ENCODE measurements at regions not wholly inside any gene's neighbourhood (a gene's known extent, or its start where the extent isn't known, plus 50 kb on each side); places are given as distances from the start of the nearest gene placed in this dataset.

DNA sequence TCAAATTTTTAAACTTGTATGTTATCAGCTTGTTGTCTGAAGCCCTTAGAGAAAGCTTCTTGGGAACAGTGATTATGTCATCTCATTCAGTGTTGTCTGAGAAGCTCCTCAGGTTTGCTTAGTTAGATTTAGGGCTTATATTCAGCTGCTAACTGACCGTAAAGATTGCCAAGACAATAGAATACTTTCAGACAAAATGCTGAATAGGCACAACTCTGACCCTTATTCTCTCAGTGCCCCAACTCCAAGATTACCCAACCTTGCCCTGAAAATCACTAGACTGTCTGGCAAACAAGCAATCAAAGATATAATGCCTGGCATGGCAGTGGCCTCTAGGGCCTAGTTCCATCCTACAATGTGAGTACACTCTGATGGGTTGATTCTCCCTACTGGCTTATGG, 950.5 kb upstream of the HS3ST1 start (continued):
- TF ChIP-seq CBX5 (IDR thresholded peaks at IDR 0.05; ENCODE audit: low read depth, low read length): no peak

DNA sequence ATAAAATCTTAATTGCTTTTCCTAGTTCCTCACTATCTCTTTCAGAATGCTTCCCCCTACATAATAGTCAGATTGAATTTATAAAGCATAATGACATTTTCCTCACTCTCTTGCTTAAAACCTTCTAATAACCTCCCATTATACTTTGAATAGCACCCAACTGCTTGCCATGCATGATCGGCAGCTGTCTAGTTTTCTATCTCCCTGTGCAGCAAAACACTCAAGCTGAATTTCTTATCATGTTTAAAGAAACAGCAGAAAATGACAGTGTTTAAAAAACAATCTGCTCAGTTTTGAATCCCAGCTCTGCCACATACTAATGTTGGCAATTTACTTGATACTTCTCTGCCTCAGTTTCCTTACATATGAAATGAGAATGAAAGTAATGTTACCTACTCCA, 947.1 kb upstream of the HS3ST1 start:
- no peak overlapping the region for H4K91ac ChIP-seq (replicated peaks; ENCODE audit: insufficient read length, low read length)
- H3K4ac ChIP-seq (replicated peaks; ENCODE audit: insufficient read length, low read depth, low read length): no peak overlapping the region
- no peak overlapping the region for H2AFZ ChIP-seq (ENCODE audit: low read length)
- no peak overlapping the region for H4K5ac ChIP-seq (ENCODE audit: insufficient read length, low read depth, low read length)
- DNase-seq (ENCODE audit: low read depth in 1 of 2, low spot score in 2 of 2) (no peak), FAIRE-seq (no peak)
- no peak overlapping the region for H2BK5ac ChIP-seq (ENCODE audit: low read depth, low read length)
- no peak overlapping the region for H4K8ac ChIP-seq (ENCODE audit: extremely low read depth, insufficient read depth, low read length)
- H3K14ac ChIP-seq (ENCODE audit: insufficient read length): no peak overlapping the region
- no peak overlapping the region for H3K18ac ChIP-seq (ENCODE audit: extremely low read depth, low read length)
- H2AK5ac ChIP-seq (ENCODE audit: low read depth, low read length): no peak overlapping the region
- no peaks in the 10 kb centered on the region for H3K36me3 ChIP-seq (ENCODE audit: control insufficient read depth in 2 of 4, insufficient read depth in 4 of 4, low read length in 3 of 4)
- H2BK120ac ChIP-seq (replicated peaks; ENCODE audit: low read depth, low read length): no peak overlapping the region
- no peaks in the 10 kb centered on the region for H3K9me3 ChIP-seq (ENCODE audit: insufficient read depth in 2 of 2, low read depth in 1 of 2, low read length in 1 of 2)
- no peak overlapping the region for H3K9ac ChIP-seq (replicated peaks in 1 of 4; ENCODE audit: extremely low read depth in 1 of 4, low read depth in 3 of 4, low read length in 3 of 4)
- H3K79me1 ChIP-seq (ENCODE audit: low read depth, low read length): no peaks in the 10 kb centered on the region
- H2BK12ac ChIP-seq (ENCODE audit: low read depth, low read length): no peak overlapping the region
- no peak overlapping the region for H3K56ac ChIP-seq (replicated peaks; ENCODE audit: insufficient read length, low read depth, low read length)
- no peak overlapping the region for H3K4me3 ChIP-seq (ENCODE audit: extremely low read depth in 1 of 4, insufficient read depth in 2 of 4, low read depth in 3 of 4, low read length in 4 of 4)
- ChIA-PET POLR2A (ENCODE audit: partially characterized antibody) (no interaction called here), CTCF (ENCODE audit: partially characterized antibody) (no interaction called here)
- H3K23me2 ChIP-seq (ENCODE audit: low read depth, low read length): no peaks in the 10 kb centered on the region
- H3K27me3 ChIP-seq (replicated peaks in 1 of 4; ENCODE audit: control insufficient read depth in 3 of 4, extremely low read depth in 1 of 4, insufficient read depth in 3 of 4, low read length in 3 of 4): no peaks in the 10 kb centered on the region
- H2BK15ac ChIP-seq (ENCODE audit: low read length): no peak overlapping the region
- TF ChIP-seq RAD21 (IDR thresholded peaks at IDR 0.05 in 1 of 2, conservative IDR thresholded peaks at IDR 0.05 in 1 of 2; ENCODE audit: low read depth in 2 of 2, low read length in 2 of 2): no peak
- no peak for TF ChIP-seq JUND (IDR thresholded peaks at IDR 0.05; ENCODE audit: low read length)
- TF ChIP-seq BRCA1 (IDR thresholded peaks at IDR 0.05; ENCODE audit: low read depth, low read length): no peak
- TF ChIP-seq TBP (IDR thresholded peaks at IDR 0.05; ENCODE audit: low read depth, low read length): no peak
- no peak for TF ChIP-seq SP2 (IDR thresholded peaks at IDR 0.05; ENCODE audit: low read length)
- TF ChIP-seq JUN (IDR thresholded peaks at IDR 0.05; ENCODE audit: low read depth, low read length): no peak
- TF ChIP-seq, protein P1, sequence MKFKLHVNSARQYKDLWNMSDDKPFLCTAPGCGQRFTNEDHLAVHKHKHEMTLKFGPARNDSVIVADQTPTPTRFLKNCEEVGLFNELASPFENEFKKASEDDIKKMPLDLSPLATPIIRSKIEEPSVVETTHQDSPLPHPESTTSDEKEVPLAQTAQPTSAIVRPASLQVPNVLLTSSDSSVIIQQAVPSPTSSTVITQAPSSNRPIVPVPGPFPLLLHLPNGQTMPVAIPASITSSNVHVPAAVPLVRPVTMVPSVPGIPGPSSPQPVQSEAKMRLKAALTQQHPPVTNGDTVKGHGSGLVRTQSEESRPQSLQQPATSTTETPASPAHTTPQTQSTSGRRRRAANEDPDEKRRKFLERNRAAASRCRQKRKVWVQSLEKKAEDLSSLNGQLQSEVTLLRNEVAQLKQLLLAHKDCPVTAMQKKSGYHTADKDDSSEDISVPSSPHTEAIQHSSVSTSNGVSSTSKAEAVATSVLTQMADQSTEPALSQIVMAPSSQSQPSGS (IDR thresholded peaks at IDR 0.05; ENCODE audit: low read length): no peak
- no peaks in the 10 kb centered on the region for H3K4me1 ChIP-seq (replicated peaks in 1 of 4; ENCODE audit: control insufficient read depth in 3 of 4, insufficient read depth in 4 of 4, low read length in 3 of 4)
- no peaks in the 10 kb centered on the region for H4K20me1 ChIP-seq (replicated peaks in 1 of 2; ENCODE audit: control insufficient read depth in 1 of 2, insufficient read depth in 2 of 2, low read length in 2 of 2)
- H3K23ac ChIP-seq (ENCODE audit: insufficient read length): no peak overlapping the region
- H3K79me2 ChIP-seq (ENCODE audit: control insufficient read depth in 1 of 2, insufficient read depth in 2 of 2, low read length in 2 of 2): no peaks in the 10 kb centered on the region
- no peak overlapping the region for H3K27ac ChIP-seq (ENCODE audit: low read depth, low read length)
- no peak overlapping the region for H3K4me2 ChIP-seq (ENCODE audit: insufficient read depth in 1 of 2, low read depth in 2 of 2, low read length in 2 of 2)
- H2BK20ac ChIP-seq (ENCODE audit: low read length): no peak overlapping the region
- WGBS, 2 experiments (ENCODE audit: extremely low coverage in 1 of 2, insufficient coverage in 1 of 2, insufficient read length in 1 of 2, insufficient replicate concordance in 2 of 2, low coverage in 1 of 2, low lambda C conversion rate in 2 of 2, missing lambda C conversion rate in 1 of 2): 87% methylated on average over 1 of the region's 1 CpG; no CpG with 5 or more reads in 1 of the 2 experiments
